RWPE1 (cell line): ENCODE measurements at regions not wholly inside any gene's neighbourhood (a gene's known extent, or its start where the extent isn't known, plus 50 kb on each side); places are given as distances from the start of the nearest gene placed in this dataset.

Source experiments
- CTCF ChIA-PET: fragments of 350-600 bp; sonication (Branson Sonifier 250); formaldehyde crosslinking; extraction: SDS; loops from one replicate; lab custom pipeline; 2021; lab: Yijun Ruan, JAX
- POLR2A ChIA-PET: fragments of 400-600 bp; formaldehyde crosslinking; extraction: SDS; loops from one replicate; lab custom pipeline; 2020; ENCODE audit warnings: antibody characterized with exemption; ENCODE audit not compliant: low non-redundant PET; lab: Yijun Ruan, JAX
- DNase-seq: peaks from one replicate; pipeline ENCODE4 v3.0.0; 2012; ENCODE audit warnings: low spot score
- H3K27ac ChIP-seq: fragments of 450-650 bp; 2 replicates; pipeline ENCODE4 v1.5.1; 2017
- CTCF ChIP-seq: fragments of 450-650 bp; conservative IDR thresholded peaks from 2 replicates; pipeline ENCODE4 v1.5.1; 2017; ENCODE audit warnings: low read depth, mild to moderate bottlenecking

GRCh38 chr13:22126433-22127021 is 455.7 kb downstream of the FGF9 start:
- no peak for TF ChIP-seq CTCF
- DNase-seq: no peak
- ChIA-PET POLR2A (no interaction called here), CTCF (interaction anchor here (0.7 kb wide), 1 partner anchor 134 kb away, joined by 3 read pairs; no protein-coding TSS in a partner anchor)
- H3K27ac ChIP-seq: no peak overlapping the region

GRCh38 chr13:22127277-22128164 is 456.6 kb downstream of the FGF9 start:
- TF ChIP-seq CTCF: no peak
- DNase-seq: no peak
- ChIA-PET POLR2A (no interaction called here), CTCF (no interaction called here)
- H3K27ac ChIP-seq: no peak overlapping the region

GRCh38 chr13:22128441-22129408 is 457.9 kb downstream of the FGF9 start:
- TF ChIP-seq CTCF: no peak
- H3K27ac ChIP-seq: no peak overlapping the region
- CTCF ChIA-PET: interaction anchor here (0.6 kb wide), 1 partner anchor 208 kb away, joined by 3 read pairs; no protein-coding TSS in a partner anchor
- DNase-seq: no peak
- POLR2A ChIA-PET: no interaction called here

- no peak overlapping the region for H3K27ac ChIP-seq
- POLR2A ChIA-PET: no interaction called here
- no peak for TF ChIP-seq CTCF
- DNase-seq: no peak
- CTCF ChIA-PET: no interaction called here
These were observed 459.4 kb downstream of the FGF9 start for GRCh38 chr13:22130254-22130653.

- POLR2A ChIA-PET: no interaction called here
- no peak overlapping the region for H3K27ac ChIP-seq
- no peak for DNase-seq
- CTCF ChIA-PET: no interaction called here
- no peak for TF ChIP-seq CTCF
These were observed 463.4 kb downstream of the FGF9 start for GRCh38 chr13:22134261-22134660.

GRCh38 chr13:22135446-22135845 is 464.6 kb downstream of the FGF9 start:
- no peak for TF ChIP-seq CTCF
- ChIA-PET POLR2A (no interaction called here), CTCF (no interaction called here)
- DNase-seq: no peak
- H3K27ac ChIP-seq: no peak overlapping the region
